ENCODE measurements at regions not wholly inside any gene's neighbourhood (a gene's known extent, or its start where the extent isn't known, plus 50 kb on each side); places are given as distances from the start of the nearest gene placed in this dataset.
A peak's percentile ranks its signal among the peaks of the same experiment; 100 is the strongest.
"Not testable (repeated sequence)": the region's sequence is repeated elsewhere in the genome, so short reads cannot be mapped to it uniquely, and the experiment has no call there.

DNA sequence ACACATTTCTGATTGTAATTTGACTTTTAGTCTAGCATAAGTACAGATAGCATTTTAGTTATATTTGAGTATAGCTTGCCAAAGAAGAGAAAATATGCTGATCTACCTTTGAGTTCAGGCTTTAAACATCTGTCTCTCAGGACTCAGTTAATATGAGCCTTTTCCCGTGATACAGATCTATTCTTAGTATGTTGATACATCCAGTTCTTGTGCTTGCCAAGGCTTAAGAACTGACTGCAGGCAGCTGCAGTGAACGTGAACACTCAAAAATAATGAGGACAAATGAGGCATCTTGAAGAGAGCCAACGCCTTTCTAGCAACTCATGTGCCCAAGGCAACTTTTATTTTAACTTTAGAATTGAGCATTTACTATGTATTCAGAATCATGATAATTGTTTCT is 325.5 kb downstream of the SI start:
- no peaks in the 10 kb centered on the region for H3K9me3 ChIP-seq (ENCODE audit: control insufficient read depth, low read length)
- WGBS: 27% methylated on average over 3 of the region's 3 CpGs
- H3K27me3 ChIP-seq (ENCODE audit: control insufficient read depth, insufficient read depth): no peaks in the 10 kb centered on the region
- H3K4me1 ChIP-seq (ENCODE audit: control insufficient read depth, insufficient read depth, low read length): no peaks in the 10 kb centered on the region
- no peak overlapping the region for H3K27ac ChIP-seq (ENCODE audit: low read length)
- no peak for DNase-seq
- intact Hi-C loops (cut with DNase I): no loop called here
- ATAC-seq: no peak
- H3K4me3 ChIP-seq (ENCODE audit: low read length): no peak overlapping the region

DNA sequence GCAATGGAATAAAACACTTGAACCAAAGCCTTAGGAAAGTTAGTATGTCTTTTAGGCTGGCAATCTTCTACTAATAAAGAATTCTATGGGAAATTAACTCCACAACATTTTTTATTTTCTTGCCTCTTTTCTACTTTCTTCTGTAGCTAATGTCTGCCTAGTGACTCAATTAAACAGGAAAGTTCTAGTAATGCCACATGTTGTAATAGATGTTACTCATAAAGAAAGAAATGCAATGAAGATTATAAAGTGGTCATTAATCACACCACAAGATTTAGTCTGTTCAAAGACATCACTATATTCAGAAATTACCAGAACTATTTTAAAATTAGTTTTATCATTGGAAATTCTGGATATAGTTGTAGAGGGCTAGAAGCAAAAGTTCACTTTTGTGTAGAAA is 329.7 kb downstream of the SI start:
- H3K4me3 ChIP-seq (ENCODE audit: low read length): no peak overlapping the region
- no peak for ATAC-seq
- intact Hi-C loops (cut with DNase I): no loop called here
- no peak overlapping the region for H3K27ac ChIP-seq (ENCODE audit: low read length)
- no peaks in the 10 kb centered on the region for H3K9me3 ChIP-seq (ENCODE audit: control insufficient read depth, low read length)
- H3K4me1 ChIP-seq (ENCODE audit: control insufficient read depth, insufficient read depth, low read length): no peaks in the 10 kb centered on the region
- no peaks in the 10 kb centered on the region for H3K27me3 ChIP-seq (ENCODE audit: control insufficient read depth, insufficient read depth)
- DNase-seq: no peak

DNA sequence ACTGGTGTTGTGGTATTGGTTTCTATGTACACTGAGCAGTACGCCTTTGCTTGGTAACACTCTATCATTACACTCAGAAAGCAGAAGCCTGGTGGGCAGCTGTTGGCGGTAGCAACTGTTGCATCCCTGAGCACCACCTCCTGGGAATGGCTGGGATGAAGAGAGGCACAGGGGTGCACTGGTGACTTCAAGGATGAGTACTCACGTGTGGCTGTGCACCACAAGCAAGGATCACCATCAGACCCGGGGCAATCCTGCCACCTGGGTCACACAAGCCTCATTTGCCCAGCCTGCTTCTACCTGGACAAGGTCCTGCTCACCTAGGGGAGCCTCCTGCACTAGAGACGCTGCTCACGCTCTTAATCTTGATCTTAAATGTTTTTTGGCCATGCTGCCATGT is 336.4 kb downstream of the SI start:
- no peaks in the 10 kb centered on the region for H3K9me3 ChIP-seq (ENCODE audit: control insufficient read depth, low read length)
- intact Hi-C loops (cut with DNase I): no loop called here
- 81% methylated on average over 6 of the region's 6 CpGs for WGBS
- DNase-seq (no peak), ATAC-seq (no peak)
- no peak overlapping the region for H3K27ac ChIP-seq (ENCODE audit: low read length)
- no peaks in the 10 kb centered on the region for H3K4me1 ChIP-seq (ENCODE audit: control insufficient read depth, insufficient read depth, low read length)
- H3K4me3 ChIP-seq (ENCODE audit: low read length): no peak overlapping the region
- H3K27me3 ChIP-seq (ENCODE audit: control insufficient read depth, insufficient read depth): no peaks in the 10 kb centered on the region

DNA sequence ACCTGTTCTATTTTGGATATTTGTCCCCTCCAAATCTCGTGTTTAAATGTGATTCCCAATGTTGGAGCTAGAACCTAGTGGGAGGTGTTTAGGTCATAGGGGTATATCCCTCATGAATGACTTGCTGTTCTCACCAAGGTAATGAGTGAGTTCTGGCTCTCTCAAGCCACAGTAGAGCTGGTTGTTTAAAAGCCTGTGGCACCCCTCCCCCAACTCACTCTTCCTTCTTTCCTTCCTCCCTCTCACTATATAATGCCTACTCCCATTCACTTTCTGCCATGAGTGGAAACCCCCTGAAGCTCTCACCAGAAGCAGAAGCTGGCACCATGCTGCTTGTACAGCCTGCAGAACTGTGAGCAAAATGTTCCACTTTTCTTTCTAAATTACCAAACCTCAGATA is 341.1 kb downstream of the SI start:
- Histone ChIP-seq H3K27me3 (ENCODE audit: control insufficient read depth, insufficient read depth) (no peaks in the 10 kb centered on the region), H3K4me1 (ENCODE audit: control insufficient read depth, insufficient read depth, low read length) (no peaks in the 10 kb centered on the region), H3K4me3 (ENCODE audit: low read length) (no peak overlapping the region), H3K27ac (ENCODE audit: low read length) (no peak overlapping the region), H3K9me3 (ENCODE audit: control insufficient read depth, low read length) (no peaks in the 10 kb centered on the region)
- 55% methylated on average over 1 of the region's 1 CpG for WGBS
- intact Hi-C loops (cut with DNase I): no loop called here
- DNase-seq (no peak), ATAC-seq (no peak)

DNA sequence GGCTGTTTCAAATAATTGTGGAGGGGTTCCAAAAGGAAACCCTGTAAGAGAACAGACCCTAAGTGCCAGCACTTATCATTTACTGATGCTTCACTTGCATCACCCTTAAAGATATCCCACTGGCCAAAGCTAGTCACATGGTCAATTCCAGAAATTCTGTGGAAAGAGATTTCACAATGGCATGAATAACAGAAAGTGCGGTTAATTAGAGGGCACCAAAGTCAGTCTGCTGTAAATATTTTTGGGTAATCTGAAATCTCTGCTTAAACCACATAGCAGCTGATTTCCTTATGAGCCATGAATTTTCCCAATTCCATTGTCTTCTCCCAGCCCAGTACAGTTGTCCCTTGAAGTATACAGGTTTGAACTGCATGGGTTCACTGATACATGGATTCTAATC is 346.1 kb downstream of the SI start:
- no peaks in the 10 kb centered on the region for H3K27me3 ChIP-seq (ENCODE audit: control insufficient read depth, insufficient read depth)
- H3K4me3 ChIP-seq (ENCODE audit: low read length): no peak overlapping the region
- no peaks in the 10 kb centered on the region for H3K9me3 ChIP-seq (ENCODE audit: control insufficient read depth, low read length)
- ATAC-seq (no peak), DNase-seq (no peak)
- 88% methylated on average over 1 of the region's 1 CpG for WGBS
- intact Hi-C loops (cut with DNase I): no loop called here
- no peak overlapping the region for H3K27ac ChIP-seq (ENCODE audit: low read length)
- H3K4me1 ChIP-seq (ENCODE audit: control insufficient read depth, insufficient read depth, low read length): no peaks in the 10 kb centered on the region

DNA sequence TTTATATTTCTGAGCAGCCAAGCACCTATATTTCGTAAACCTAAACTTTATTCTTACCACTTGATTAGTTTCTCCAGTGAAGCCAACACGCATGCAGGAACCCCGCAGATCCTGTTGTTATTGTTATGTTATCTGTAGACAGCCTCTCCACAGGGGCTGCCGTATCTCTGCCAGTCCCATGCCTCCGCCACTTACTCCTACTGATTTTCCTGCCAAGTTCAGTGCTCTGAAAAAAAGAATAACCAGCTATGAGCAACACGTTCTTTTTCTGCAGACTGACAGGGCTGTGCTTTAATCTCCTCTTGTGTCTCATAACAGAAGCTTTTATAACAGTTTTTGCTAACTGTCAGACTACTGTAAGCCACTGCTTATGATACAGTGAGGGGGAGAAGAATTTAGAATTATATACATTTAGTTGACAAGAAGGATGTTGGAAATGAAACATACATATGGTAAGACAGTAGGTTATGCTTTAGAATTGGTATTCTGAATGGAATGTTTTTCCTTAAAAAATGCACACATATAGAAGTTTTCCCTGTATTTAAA is 347.4 kb downstream of the SI start:
- Histone ChIP-seq H3K27ac (ENCODE audit: low read length) (no peak overlapping the region), H3K27me3 (ENCODE audit: control insufficient read depth, insufficient read depth) (no peaks in the 10 kb centered on the region), H3K4me3 (ENCODE audit: low read length) (no peak overlapping the region), H3K4me1 (ENCODE audit: control insufficient read depth, insufficient read depth, low read length) (no peaks in the 10 kb centered on the region), H3K9me3 (ENCODE audit: control insufficient read depth, low read length) (no peaks in the 10 kb centered on the region)
- WGBS: 19% methylated on average over 6 of the region's 6 CpGs
- ATAC-seq (peak in 1 of 2 donors; percentile 38), DNase-seq (peak in 1 of 3 donors; percentile 39)
- intact Hi-C loops (cut with DNase I): no loop called here

DNA sequence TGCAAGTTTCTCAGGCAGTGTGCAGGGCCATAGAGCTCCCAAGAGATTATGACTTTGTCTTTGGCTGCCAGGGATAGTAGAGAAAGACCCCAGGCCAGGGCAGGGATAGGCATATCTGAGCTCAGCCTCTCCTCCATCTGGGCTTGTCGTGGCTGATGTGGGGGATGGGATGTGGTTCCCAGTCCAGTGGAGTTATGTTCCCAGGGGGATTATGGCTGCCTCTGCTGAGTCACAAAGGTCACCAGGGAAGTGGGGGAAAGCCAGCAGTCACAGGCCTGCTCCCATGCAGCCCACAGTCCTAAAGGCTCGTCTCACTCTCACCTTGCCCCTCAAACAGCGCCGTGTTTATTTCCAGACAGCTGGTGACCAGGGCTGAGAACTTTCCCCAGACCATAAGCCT is 354.9 kb downstream of the SI start:
- no peaks in the 10 kb centered on the region for H3K4me1 ChIP-seq (ENCODE audit: control insufficient read depth, insufficient read depth, low read length)
- no peak overlapping the region for H3K4me3 ChIP-seq (ENCODE audit: low read length)
- WGBS: 75% methylated on average over 4 of the region's 4 CpGs
- no peaks in the 10 kb centered on the region for H3K27me3 ChIP-seq (ENCODE audit: control insufficient read depth, insufficient read depth)
- ATAC-seq (no peak), DNase-seq (no peak)
- intact Hi-C loops (cut with DNase I): no loop called here
- H3K9me3 ChIP-seq (ENCODE audit: control insufficient read depth, low read length): no peaks in the 10 kb centered on the region
- no peak overlapping the region for H3K27ac ChIP-seq (ENCODE audit: low read length)

DNA sequence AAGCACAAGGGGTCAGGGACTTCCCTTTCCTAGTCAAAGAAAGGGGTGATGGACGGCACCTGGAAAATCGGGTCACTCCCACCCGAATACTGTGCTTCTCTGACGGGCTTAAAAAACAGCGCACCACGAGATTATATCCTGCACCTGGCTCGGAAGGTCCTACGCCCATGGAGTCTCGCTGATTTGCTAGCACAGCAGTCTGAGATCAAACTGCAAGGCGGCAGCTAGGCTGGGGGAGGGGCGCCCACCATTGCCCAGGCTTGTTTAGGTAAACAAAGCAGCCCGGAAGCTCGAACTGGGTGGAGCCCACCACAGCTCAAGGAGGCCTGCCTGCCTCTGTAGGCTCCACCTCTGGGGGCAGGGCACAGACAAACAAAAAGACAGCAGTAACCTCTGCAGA is 375.5 kb downstream of the SI start:
- ATAC-seq; H3K27me3 ChIP-seq (ENCODE audit: control insufficient read depth, insufficient read depth); DNase-seq; H3K4me1 ChIP-seq (ENCODE audit: control insufficient read depth, insufficient read depth, low read length); H3K9me3 ChIP-seq (ENCODE audit: control insufficient read depth, low read length); intact Hi-C loops (cut with DNase I); H3K27ac ChIP-seq (ENCODE audit: low read length); H3K4me3 ChIP-seq (ENCODE audit: low read length): not testable (repeated sequence)
- WGBS: 76% methylated on average over 12 of the region's 13 CpGs

DNA sequence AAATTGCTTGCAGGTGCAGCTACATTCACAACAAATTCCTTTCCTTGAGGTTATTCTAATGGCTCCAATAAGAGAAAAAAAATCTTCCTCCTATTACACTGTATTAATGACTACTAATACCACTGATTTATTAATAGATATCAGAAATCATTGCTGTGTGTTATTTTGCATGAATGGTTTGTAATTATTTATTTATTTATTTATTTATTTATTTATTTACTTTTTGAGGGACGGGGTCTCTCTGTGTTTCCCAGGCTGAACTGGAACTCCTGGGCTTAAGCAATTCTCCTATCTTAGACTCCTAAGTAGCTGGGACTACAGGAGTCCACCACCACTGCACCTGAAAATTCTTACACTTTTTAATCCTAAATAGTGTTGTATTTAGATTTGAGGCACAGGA is 390.4 kb downstream of the SI start:
- no peak for DNase-seq
- H3K4me3 ChIP-seq (ENCODE audit: low read length): no peak overlapping the region
- no peaks in the 10 kb centered on the region for H3K27me3 ChIP-seq (ENCODE audit: control insufficient read depth, insufficient read depth)
- no peak overlapping the region for H3K27ac ChIP-seq (ENCODE audit: low read length)
- H3K9me3 ChIP-seq (ENCODE audit: control insufficient read depth, low read length): no peaks in the 10 kb centered on the region
- WGBS: 57% methylated on average over 1 of the region's 1 CpG
- intact Hi-C loops (cut with DNase I): no loop called here
- ATAC-seq: no peak
- no peaks in the 10 kb centered on the region for H3K4me1 ChIP-seq (ENCODE audit: control insufficient read depth, insufficient read depth, low read length)

DNA sequence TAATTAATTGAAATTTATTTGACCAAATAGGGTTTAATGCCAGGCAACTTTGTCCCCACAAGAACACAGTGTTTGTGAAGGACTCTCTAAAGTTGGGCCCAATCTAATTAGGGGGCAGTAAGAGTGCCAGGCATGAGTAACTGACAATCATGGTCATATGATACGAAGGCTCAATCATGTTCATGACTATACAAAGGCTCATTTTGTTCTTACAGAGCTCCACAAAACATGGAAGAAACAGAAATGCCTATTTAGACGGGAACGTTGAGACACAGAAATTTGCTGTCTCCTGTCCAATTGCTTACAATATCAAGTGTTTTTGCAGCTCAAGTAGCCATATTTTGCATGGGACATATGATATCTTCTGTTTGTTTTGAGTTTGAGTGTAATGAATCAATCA is 391.1 kb downstream of the SI start:
- H3K9me3 ChIP-seq (ENCODE audit: control insufficient read depth, low read length): no peaks in the 10 kb centered on the region
- intact Hi-C loops (cut with DNase I): no loop called here
- H3K4me1 ChIP-seq (ENCODE audit: control insufficient read depth, insufficient read depth, low read length): no peaks in the 10 kb centered on the region
- 67% methylated on average over 3 of the region's 3 CpGs for WGBS
- no peak overlapping the region for H3K4me3 ChIP-seq (ENCODE audit: low read length)
- no peak for ATAC-seq
- no peaks in the 10 kb centered on the region for H3K27me3 ChIP-seq (ENCODE audit: control insufficient read depth, insufficient read depth)
- DNase-seq: no peak
- H3K27ac ChIP-seq (ENCODE audit: low read length): no peak overlapping the region

DNA sequence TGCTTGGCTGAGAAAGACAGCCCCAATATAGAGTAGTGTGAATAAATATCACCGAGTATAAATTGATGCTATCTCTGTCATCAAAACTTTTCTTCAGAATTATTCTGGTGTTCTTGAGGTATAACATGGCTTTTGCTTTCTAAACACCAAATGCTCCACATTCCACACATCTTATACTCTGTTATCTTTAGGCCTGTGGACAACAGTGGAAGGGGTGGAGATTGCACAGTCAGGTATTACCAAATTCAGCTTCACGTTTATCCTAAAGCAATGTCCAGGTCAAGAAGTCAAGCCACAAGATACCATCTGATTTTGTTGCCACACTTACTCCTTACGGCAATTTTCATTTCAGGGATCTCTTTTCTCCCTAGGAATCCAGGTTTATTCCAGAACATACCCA is 394.8 kb downstream of the SI start:
- no peak for ATAC-seq
- H3K4me1 ChIP-seq (ENCODE audit: control insufficient read depth, insufficient read depth, low read length): no peaks in the 10 kb centered on the region
- no peak overlapping the region for H3K4me3 ChIP-seq (ENCODE audit: low read length)
- no peaks in the 10 kb centered on the region for H3K27me3 ChIP-seq (ENCODE audit: control insufficient read depth, insufficient read depth)
- H3K27ac ChIP-seq (ENCODE audit: low read length): no peak overlapping the region
- intact Hi-C loops (cut with DNase I): no loop called here
- DNase-seq: no peak
- H3K9me3 ChIP-seq (ENCODE audit: control insufficient read depth, low read length): no peaks in the 10 kb centered on the region
- WGBS: 67% methylated on average over 3 of the region's 3 CpGs

DNA sequence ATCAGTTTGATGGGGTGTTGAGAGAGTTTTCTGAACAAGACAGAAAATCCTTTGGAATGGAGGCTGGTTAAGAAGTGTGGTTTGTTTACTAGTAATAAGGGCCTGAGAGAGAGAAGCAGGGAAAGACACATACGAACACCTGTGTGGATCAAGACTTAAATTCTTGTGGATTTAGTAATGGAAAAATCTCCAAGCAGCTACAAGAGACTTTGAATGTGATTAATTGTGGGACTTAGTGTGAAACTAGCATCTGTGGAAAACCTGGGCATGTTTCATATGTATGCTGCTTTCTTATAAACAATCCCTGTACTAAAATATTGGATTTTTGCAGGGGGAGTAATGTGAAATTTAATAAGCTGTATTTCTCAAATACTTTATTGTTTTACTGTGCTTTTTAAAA is 399.1 kb downstream of the SI start:
- Histone ChIP-seq H3K27me3 (ENCODE audit: control insufficient read depth, insufficient read depth) (no peaks in the 10 kb centered on the region), H3K27ac (ENCODE audit: low read length) (no peak overlapping the region), H3K9me3 (ENCODE audit: control insufficient read depth, low read length) (no peaks in the 10 kb centered on the region), H3K4me3 (ENCODE audit: low read length) (no peak overlapping the region), H3K4me1 (ENCODE audit: control insufficient read depth, insufficient read depth, low read length) (no peaks in the 10 kb centered on the region)
- ATAC-seq (no peak), DNase-seq (no peak)
- intact Hi-C loops (cut with DNase I): no loop called here
- 56% methylated on average over 1 of the region's 1 CpG for WGBS

Data from right cardiac atrium (tissue), 5 donors.